Natural killer cell (primary cell): ENCODE measurements at regions not wholly inside any gene's neighbourhood (a gene's known extent, or its start where the extent isn't known, plus 50 kb on each side); places are given as distances from the start of the nearest gene placed in this dataset.

Source experiments
- ATAC-seq, 3 donors: fragments of 150-1000 bp in 2 of 3; fragments of 200-7000 bp in 1 of 3; cut with Tn5 transposase; 1 replicate in 1 of 3; 2 replicates in 2 of 3; pipeline ENCODE4 v1.10.0; 2021; ENCODE audit warnings: mild to moderate bottlenecking in 2 of 3, moderate library complexity in 2 of 3
- DNase-seq, 2 donors: peaks; one replicate each; pipeline versions ENCODE4 v3.0.0 to v3.0.0-alpha.2; 2013 to 2021; ENCODE audit warnings: mixed read lengths in 1 of 2
- H3K27ac ChIP-seq: one replicate; pipeline ENCODE4 v1.5.1; 2013; ENCODE audit warnings: mild to moderate bottlenecking, low read length
- H3K27me3 ChIP-seq: one replicate; pipeline ENCODE4 v1.6.1; 2013; ENCODE audit warnings: low read length; ENCODE audit not compliant: control insufficient read depth, insufficient read depth
- H3K36me3 ChIP-seq: one replicate; pipeline ENCODE4 v1.6.1; 2013; ENCODE audit warnings: low read length; ENCODE audit not compliant: control insufficient read depth, insufficient read depth
- H3K4me1 ChIP-seq: one replicate; pipeline ENCODE4 v1.6.1; 2013; ENCODE audit warnings: low read length; ENCODE audit not compliant: control insufficient read depth, insufficient read depth
- H3K4me3 ChIP-seq: one replicate; pipeline ENCODE4 v1.5.1; 2013; ENCODE audit warnings: low read length
- H3K9me3 ChIP-seq: one replicate; pipeline ENCODE4 v1.6.1; 2013; ENCODE audit warnings: low read length; ENCODE audit not compliant: control insufficient read depth, insufficient read depth
- H3K27ac Mint-ChIP-seq, 2 donors: one replicate each; pipeline ENCODE4 v1.8.0; 2022; ENCODE audit warnings: mild to moderate bottlenecking in 2 of 2, mixed read lengths in 2 of 2, moderate library complexity in 1 of 2
- H3K27me3 Mint-ChIP-seq, 2 donors: one replicate each; pipeline ENCODE4 v1.8.0; 2022; ENCODE audit warnings: low read depth in 2 of 2, mixed read lengths in 2 of 2
- H3K36me3 Mint-ChIP-seq: one replicate; pipeline ENCODE4 v1.8.0; 2022; ENCODE audit warnings: mixed read lengths
- H3K4me1 Mint-ChIP-seq, 2 donors: one replicate each; pipeline ENCODE4 v1.8.0; 2022; ENCODE audit warnings: mixed read lengths in 2 of 2
- H3K4me3 Mint-ChIP-seq: one replicate; pipeline ENCODE4 v1.8.0; 2022; ENCODE audit warnings: mild to moderate bottlenecking, moderate library complexity, mixed read lengths
- H3K9me3 Mint-ChIP-seq, 2 donors: one replicate each; pipeline ENCODE4 v1.8.0; 2022; ENCODE audit warnings: mixed read lengths in 2 of 2
- WGBS: methylation state at CpG from one replicate; pipeline ENCODE4 v1.1.7; 2013; ENCODE audit warnings: missing lambda C conversion rate; ENCODE audit not compliant: insufficient coverage; 5-methylcytosine and 5-hydroxymethylcytosine counted together
- intact Hi-C: fragments of 100-400 bp; cut with micrococcal nuclease; formaldehyde crosslinking; loops from one replicate; pipeline ENCODE4 v1.14.2; 2022
- TF ChIP-seq, protein P1 (sequence below): fragments of 200-600 bp; IDR thresholded peaks from one replicate; pipeline ENCODE4 v1.8.0; 2022; ENCODE audit warnings: antibody characterized with exemption

DNA sequence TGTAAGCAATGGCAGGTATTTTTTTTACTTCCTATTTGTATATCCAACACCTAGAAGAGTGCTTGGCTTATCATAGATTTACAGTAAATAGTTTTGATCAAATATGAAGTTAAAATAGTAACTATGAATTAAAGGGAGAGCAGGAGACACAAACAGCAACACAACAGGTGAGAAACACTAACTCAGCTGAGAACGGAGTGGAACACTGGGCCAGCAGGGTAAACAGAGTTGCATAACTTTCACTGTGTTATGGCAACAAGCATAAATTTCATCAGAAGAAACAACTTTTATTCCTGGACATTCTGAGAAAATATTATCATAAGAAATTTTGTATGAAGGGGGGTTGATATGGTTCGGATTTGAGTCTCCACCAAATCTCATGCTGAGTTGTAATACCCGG lies 52.2 kb upstream of the SMIM30 start:
- no peaks in the 10 kb centered on the region for H3K4me1 ChIP-seq
- Mint-ChIP-seq H3K4me1 (no peaks in the 10 kb centered on the region), H3K27me3 (no peaks in the 10 kb centered on the region), H3K9me3 (peaks cover 0 to 7% of the 10 kb centered on the region in 2 donors), H3K27ac (no peak overlapping the region), H3K4me3 (no peak overlapping the region), H3K36me3 (no peaks in the 10 kb centered on the region)
- no peak overlapping the region for H3K4me3 ChIP-seq
- 81% methylated on average over 3 of the region's 3 CpGs for WGBS
- intact Hi-C loops: no loop called here
- H3K27ac ChIP-seq: no peak overlapping the region
- H3K9me3 ChIP-seq: no peaks in the 10 kb centered on the region
- DNase-seq: no peak
- no peak for ATAC-seq
- TF ChIP-seq, protein P1, sequence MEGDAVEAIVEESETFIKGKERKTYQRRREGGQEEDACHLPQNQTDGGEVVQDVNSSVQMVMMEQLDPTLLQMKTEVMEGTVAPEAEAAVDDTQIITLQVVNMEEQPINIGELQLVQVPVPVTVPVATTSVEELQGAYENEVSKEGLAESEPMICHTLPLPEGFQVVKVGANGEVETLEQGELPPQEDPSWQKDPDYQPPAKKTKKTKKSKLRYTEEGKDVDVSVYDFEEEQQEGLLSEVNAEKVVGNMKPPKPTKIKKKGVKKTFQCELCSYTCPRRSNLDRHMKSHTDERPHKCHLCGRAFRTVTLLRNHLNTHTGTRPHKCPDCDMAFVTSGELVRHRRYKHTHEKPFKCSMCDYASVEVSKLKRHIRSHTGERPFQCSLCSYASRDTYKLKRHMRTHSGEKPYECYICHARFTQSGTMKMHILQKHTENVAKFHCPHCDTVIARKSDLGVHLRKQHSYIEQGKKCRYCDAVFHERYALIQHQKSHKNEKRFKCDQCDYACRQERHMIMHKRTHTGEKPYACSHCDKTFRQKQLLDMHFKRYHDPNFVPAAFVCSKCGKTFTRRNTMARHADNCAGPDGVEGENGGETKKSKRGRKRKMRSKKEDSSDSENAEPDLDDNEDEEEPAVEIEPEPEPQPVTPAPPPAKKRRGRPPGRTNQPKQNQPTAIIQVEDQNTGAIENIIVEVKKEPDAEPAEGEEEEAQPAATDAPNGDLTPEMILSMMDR: no peak
- no peaks in the 10 kb centered on the region for H3K36me3 ChIP-seq
- H3K27me3 ChIP-seq: no peaks in the 10 kb centered on the region
